ENCODE measurements at regions not wholly inside any gene's neighbourhood (a gene's known extent, or its start where the extent isn't known, plus 50 kb on each side); places are given as distances from the start of the nearest gene placed in this dataset.

- Histone ChIP-seq H3K27ac (ENCODE audit: extremely low read depth, low read depth, low read length) (no peak overlapping the region), H3K4me2 (ENCODE audit: insufficient read depth, low read length) (no peak overlapping the region), H2AFZ (ENCODE audit: low read depth, low read length) (no peak overlapping the region), H3K9me3 (replicated peaks; ENCODE audit: control insufficient read depth, insufficient read depth, low read depth, low read length) (no peaks in the 10 kb centered on the region), H3K9me1 (ENCODE audit: control insufficient read depth, insufficient read depth, low read length) (no peaks in the 10 kb centered on the region), H3K4me3 (no peak overlapping the region), H3K27me3 (ENCODE audit: control insufficient read depth in 2 of 2, insufficient read depth in 2 of 2, low read length in 2 of 2) (peaks cover 5 to 53% of the 10 kb centered on the region in 2 experiments; a peak in 3 of 5 replicates), H3K4me1 (replicated peaks in 1 of 2; ENCODE audit: control insufficient read depth in 2 of 2, insufficient read depth in 2 of 2, low read length in 2 of 2) (no peaks in the 10 kb centered on the region), H3K9ac (ENCODE audit: insufficient read depth in 1 of 2, low read depth in 2 of 2, low read length in 2 of 2) (no peak overlapping the region), H3K79me2 (ENCODE audit: control insufficient read depth, insufficient read depth, low read length) (no peaks in the 10 kb centered on the region), H4K20me1 (replicated peaks; ENCODE audit: control insufficient read depth, insufficient read depth, low read length) (peaks cover 4% of the 10 kb centered on the region; the same call in 1 of the 2 replicates), H3K36me3 (ENCODE audit: control insufficient read depth, insufficient read depth, low read length) (no peaks in the 10 kb centered on the region)
- in situ Hi-C loops (cut with MboI) (no loop called here), intact Hi-C loops (cut with micrococcal nuclease) (no loop called here)
- TF ChIP-seq U2AF2 (optimal IDR thresholded peaks at IDR 0.05; ENCODE audit: low read depth, low read length) (no peak), SLC30A9 (CRISPR knock-in tag; IDR thresholded peaks at IDR 0.05) (no peak), ATF1 (CRISPR knock-in tag; IDR thresholded peaks at IDR 0.05) (no peak), ATF1 (tag; IDR thresholded peaks at IDR 0.05) (no peak), TGIF2 (CRISPR knock-in tag; IDR thresholded peaks at IDR 0.05) (no peak), ZNF274 (IDR thresholded peaks at IDR 0.05; ENCODE audit: borderline replicate concordance, low read depth, low read length) (no peak), ZFPM2 (CRISPR knock-in tag; IDR thresholded peaks at IDR 0.05) (no peak), PRDM10 (IDR thresholded peaks at IDR 0.05; ENCODE audit: partially characterized antibody) (no peak), ZNF780A (CRISPR knock-in tag; IDR thresholded peaks at IDR 0.05) (no peak), JUNB (CRISPR knock-in tag; conservative IDR thresholded peaks at IDR 0.05) (no peak), RAD21 (CRISPR knock-in tag; conservative IDR thresholded peaks at IDR 0.05 in 1 of 2, IDR thresholded peaks at IDR 0.05 in 1 of 2) (no peak), ZNF324 (CRISPR knock-in tag; IDR thresholded peaks at IDR 0.05) (no peak), CTBP1 (IDR thresholded peaks at IDR 0.05; ENCODE audit: borderline replicate concordance) (no peak), ZNF408 (CRISPR knock-in tag; IDR thresholded peaks at IDR 0.05; ENCODE audit: low read depth) (no peak)
- ChIA-PET CTCF (ENCODE audit: low intra/inter-chr PET ratio) (no interaction called here), POLR2A (interaction anchor here (0.6 to 1.0 kb wide), 2 partner anchors 9 kb away, joined by 3 read pairs; no protein-coding TSS in a partner anchor)
- WGBS (ENCODE audit: insufficient coverage, low coverage, missing lambda C conversion rate): 1% methylated on average over 12 of the region's 14 CpGs
- DNase-seq (ENCODE audit: extremely low read depth in 1 of 4, low spot score in 3 of 4) (no peak), ATAC-seq (no peak), FAIRE-seq (no peak)
- no TSS peak for BruUV-seq (replicated peaks)
These were observed 179.0 kb upstream of the NECTIN1 start for GRCh38 chr11:119907878-119908572.

Data from K562 (cell line).